Stimulated activated CD8-positive, alpha-beta memory T cell treated with anti-CD3 and anti-CD28 coated beads, Interleukin-7, amount 100 ng/mL, for 24 hours (primary cell): ENCODE measurements at regions not wholly inside any gene's neighbourhood (a gene's known extent, or its start where the extent isn't known, plus 50 kb on each side); places are given as distances from the start of the nearest gene placed in this dataset.

Experiments
- DNase-seq: peaks from one replicate; pipeline ENCODE4 v3.0.0-alpha.2; 2020; ENCODE audit warnings: low read depth

DNA sequence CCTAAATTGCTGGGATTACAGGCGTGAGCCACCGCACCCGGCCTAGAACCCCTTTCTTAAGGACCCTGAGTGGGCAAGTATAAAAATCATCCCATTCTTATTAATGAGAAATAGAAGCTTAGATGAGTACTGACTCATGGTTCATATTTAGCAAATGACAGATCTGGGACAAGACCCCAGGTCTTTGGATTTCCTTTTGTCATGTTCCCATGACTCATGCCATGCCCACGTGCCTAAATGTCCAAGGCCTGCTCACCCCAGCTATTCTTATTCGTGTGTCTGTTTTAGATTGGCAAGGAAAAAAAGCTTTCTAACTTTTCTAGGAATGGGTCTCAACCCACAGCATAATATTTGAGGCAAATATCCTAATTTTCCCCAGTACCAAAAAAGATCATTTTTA lies 57.7 kb upstream of the RPS23 start:
- DNase-seq, result no peak

DNA sequence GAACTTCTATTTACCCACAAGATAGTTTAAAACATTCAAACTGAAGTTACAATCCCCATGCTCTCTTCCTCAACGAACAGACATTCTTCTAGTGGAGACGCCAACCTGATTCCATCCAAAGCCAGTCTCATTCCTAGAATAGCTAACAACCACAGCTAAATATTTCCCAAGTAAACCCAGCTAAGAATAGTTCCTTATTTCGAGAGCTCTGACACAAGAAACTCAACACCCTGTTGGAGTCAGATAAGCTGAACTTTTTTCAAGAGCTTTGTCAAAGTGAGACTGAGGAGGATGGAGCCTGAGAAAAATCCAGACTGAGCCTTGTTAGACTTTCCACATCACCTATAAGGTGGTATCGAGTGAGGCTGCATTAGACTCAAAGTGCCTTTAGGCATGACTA lies 56.7 kb upstream of the RPS23 start:
- DNase-seq, result no peak

DNA sequence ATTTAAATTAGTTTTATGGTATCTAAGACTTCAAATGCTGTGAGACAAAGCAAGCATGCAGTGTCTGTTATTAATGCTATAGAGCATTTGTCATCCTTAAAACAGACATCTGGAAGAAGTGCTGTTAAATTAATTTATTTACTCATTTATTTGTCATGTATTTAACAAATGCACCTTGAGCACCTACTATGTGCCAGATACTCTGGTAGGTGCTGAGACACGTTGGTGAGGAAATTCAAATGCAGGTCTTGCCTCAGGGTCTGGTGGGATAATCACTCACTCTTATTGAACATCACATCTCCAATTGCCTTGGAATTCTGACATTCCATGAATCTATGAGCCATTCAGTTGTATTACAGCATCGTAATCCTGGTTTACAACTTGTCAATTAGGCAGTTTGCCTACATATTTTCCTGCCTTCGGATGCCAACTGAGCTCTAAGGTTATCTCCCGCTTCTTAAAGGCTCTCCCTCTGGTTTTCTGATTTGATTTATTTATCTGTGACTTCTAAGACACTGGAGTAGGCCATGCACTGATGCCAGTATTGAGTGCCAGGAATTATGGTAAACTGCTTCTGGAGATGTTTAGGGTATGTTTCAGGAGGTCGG lies 56.0 kb upstream of the RPS23 start:
- DNase-seq, result no peak

DNA sequence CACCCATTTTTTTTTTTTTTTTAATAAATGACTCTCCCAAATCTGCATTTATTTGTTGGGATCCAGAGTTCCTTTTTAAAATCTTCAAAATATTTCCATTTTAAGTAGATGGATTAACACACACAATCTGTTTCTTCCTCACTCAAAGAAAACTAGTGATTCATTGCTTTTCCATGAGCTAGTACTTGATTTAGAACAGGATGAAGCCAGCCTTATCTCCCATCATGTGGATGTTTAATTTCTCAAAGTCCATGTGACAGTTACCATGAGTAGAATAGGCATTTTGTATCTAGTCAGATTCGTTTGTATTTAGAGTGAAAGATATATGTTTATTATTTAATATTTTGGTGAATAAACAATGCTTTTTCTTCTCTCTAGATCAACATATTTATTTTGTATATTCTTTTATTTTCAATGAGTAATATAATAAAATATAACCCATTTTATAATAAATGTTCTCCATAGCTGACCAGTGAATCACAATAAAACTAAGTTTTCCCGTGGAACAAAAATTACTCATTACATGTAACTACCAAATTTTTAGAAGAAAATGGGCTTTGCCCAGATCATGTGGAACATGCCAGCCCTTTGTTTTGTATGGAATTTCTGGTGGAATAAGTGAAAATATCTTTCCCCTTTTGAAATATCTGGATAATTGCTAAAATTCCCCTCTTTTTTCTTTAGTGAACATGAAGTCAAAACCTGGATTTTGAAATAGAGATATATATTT lies 54.9 kb upstream of the RPS23 start:
- no peak for DNase-seq

DNA sequence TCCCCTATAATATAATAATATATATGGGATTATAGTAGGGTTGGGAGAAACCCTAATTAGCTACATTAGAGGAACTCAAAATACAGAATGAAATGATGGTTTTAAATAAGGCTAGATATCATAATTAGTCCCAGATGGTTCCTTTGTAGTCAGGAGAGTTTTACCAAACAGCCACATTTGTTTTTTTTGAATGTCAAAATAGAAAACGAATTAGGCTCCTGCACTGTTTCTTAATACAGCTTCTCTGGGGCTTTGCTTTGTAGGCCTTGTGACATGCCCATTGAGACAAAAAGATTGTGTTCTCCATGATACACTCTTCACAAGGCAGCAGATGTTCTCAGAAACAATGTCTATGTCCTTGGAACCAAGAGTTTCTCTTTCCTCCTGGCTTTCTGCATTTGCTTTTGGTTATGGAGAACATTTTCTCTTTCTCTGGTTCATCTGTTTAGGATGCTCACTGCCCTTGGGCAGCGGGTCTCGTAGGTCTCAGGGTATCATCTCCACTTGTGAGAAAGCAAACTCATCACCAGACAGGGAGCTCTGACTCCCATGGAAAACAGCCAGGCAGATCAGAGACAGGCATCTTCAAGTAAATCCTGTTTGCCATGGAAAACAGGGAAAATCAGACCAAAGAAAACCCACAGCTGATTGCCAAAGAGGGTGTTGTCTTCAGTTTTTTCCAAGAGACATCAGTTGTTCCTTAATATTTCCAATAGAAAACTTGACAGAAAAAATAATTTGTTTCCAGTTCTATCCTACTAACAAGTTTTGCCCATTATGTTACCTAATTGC lies 54.1 kb upstream of the RPS23 start:
- DNase-seq, result no peak

DNA sequence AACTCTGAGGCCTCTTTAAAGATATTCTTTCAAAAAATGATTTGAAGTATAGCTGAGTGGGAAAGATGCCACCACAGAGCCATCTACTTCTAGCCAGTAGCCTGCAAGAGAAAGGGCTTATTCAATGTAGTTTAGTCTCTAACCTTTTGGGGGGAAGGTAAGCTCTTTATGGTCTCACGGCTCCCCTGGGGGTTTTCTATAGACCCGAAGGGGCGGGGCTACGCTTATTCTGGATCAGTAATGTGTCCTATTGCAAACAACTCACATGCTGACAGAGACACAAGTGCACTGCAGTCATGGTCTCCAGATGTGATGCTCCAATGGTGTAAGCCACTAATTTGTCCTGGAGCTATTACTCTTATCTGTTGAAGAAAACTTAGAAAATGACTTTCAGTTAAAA lies 53.4 kb upstream of the RPS23 start:
- no peak for DNase-seq

DNA sequence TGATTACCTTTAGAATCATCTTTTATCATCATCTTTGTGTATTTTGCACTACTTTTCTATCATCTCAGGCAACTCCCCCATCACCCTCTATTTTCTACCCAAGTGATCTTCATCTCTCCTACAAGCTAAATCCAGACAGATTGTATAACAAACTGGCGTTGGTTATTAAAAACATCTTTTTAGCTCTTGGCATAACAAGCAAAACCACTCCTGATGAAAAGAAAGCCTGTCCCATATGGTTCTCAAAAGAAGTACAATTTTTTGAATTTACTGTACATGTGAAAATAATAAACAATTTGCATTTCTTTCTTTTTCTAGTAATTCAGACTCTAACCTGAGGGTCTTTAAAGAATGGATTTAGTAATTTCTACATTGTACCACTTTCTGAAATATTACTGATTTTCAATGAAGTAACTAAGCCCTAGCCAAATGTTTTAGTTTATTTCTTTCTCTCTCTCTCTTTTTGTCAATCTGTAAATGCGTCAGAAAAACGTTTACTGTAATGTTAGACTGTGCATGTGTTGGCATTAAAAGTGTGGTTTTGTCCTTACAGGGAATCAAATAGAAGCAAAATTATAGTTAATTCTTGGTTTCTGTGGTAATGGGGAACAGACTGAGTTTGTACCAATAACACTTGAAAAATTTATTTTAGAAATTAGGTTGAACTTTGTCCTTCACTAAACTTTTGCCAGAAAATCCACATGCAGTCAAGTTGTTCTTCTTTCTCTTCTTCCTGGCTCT lies 52.5 kb upstream of the RPS23 start:
- no peak for DNase-seq

DNA sequence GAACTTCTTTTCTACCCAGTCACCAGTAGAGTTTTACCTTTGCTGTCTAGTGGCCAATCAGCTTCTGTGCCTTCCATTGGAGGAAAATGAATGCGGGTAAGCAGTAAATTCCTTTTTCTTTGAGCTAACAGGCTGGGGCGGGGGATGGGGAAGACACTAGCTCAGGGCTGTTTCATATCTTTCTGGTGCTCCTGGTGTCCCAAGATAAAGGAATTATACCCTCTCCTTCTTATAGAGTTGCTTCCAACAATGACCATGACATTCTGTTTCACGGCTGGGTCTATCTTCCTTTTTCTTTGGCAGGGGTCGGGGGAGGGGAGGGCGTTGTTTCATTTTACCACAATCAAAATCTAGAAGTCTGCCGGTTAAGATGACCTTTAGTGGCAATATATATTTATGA lies 51.2 kb upstream of the RPS23 start:
- DNase-seq, result no peak
